ENCODE measurements at regions not wholly inside any gene's neighbourhood (a gene's known extent, or its start where the extent isn't known, plus 50 kb on each side); places are given as distances from the start of the nearest gene placed in this dataset.

GRCh38 chr2:188645986-188646385 is 328.2 kb upstream of the COL3A1 start:
- Mint-ChIP-seq H3K36me3 (no peaks in the 10 kb centered on the region), H3K9me3 (peaks cover 0 to 7% (median 0%) of the 10 kb centered on the region in 8 donors), H3K27me3 (no peaks in the 10 kb centered on the region), H3K4me1 (no peaks in the 10 kb centered on the region), H3K4me3 (no peak overlapping the region), H3K27ac (no peak overlapping the region)
- CTCF ChIA-PET (ENCODE audit: partially characterized antibody): no interaction called here
- H3K27ac ChIP-seq (ENCODE audit: low read depth, low read length): no peak overlapping the region
- intact Hi-C loops (cut with micrococcal nuclease): no loop called here
- no peak for DNase-seq
- POLR2A ChIA-PET (ENCODE audit: partially characterized antibody): no interaction called here
- no peak overlapping the region for H3K4me3 ChIP-seq (ENCODE audit: low read length in 2 of 2)
- no peaks in the 10 kb centered on the region for H3K27me3 ChIP-seq (ENCODE audit: insufficient read depth, low read length)
- no peaks in the 10 kb centered on the region for H3K4me1 ChIP-seq (ENCODE audit: insufficient read depth, low read length)
- no peaks in the 10 kb centered on the region for H3K36me3 ChIP-seq (ENCODE audit: insufficient read depth, low read length)
- no peaks in the 10 kb centered on the region for H3K9me3 ChIP-seq (ENCODE audit: control insufficient read depth in 1 of 2, low read length in 2 of 2)

- Histone ChIP-seq H3K4me3 (ENCODE audit: low read length in 2 of 2) (no peak overlapping the region), H3K27me3 (ENCODE audit: insufficient read depth, low read length) (no peaks in the 10 kb centered on the region), H3K9me3 (ENCODE audit: control insufficient read depth in 1 of 2, low read length in 2 of 2) (no peaks in the 10 kb centered on the region), H3K27ac (ENCODE audit: low read depth, low read length) (no peak overlapping the region), H3K4me1 (ENCODE audit: insufficient read depth, low read length) (no peaks in the 10 kb centered on the region), H3K36me3 (ENCODE audit: insufficient read depth, low read length) (no peaks in the 10 kb centered on the region)
- DNase-seq: no peak
- Mint-ChIP-seq H3K9me3 (peaks cover 0 to 6% (median 0%) of the 10 kb centered on the region in 8 donors), H3K27me3 (no peaks in the 10 kb centered on the region), H3K27ac (no peak overlapping the region), H3K4me1 (no peaks in the 10 kb centered on the region), H3K4me3 (no peak overlapping the region), H3K36me3 (no peaks in the 10 kb centered on the region)
- intact Hi-C loops (cut with micrococcal nuclease): no loop called here
- CTCF ChIA-PET (ENCODE audit: partially characterized antibody): no interaction called here
- POLR2A ChIA-PET (ENCODE audit: partially characterized antibody): no interaction called here
Observed at GRCh38 chr2:188647430-188648070, 326.6 kb upstream of the COL3A1 start.

GRCh38 chr2:188659656-188660406 is 314.3 kb upstream of the COL3A1 start:
- no peak overlapping the region for H3K27ac ChIP-seq (ENCODE audit: low read depth, low read length)
- DNase-seq: no peak
- no peaks in the 10 kb centered on the region for H3K27me3 Mint-ChIP-seq
- no peaks in the 10 kb centered on the region for H3K4me1 Mint-ChIP-seq
- no peak overlapping the region for H3K27ac Mint-ChIP-seq
- intact Hi-C loops (cut with micrococcal nuclease): no loop called here
- no peaks in the 10 kb centered on the region for H3K9me3 ChIP-seq (ENCODE audit: control insufficient read depth in 1 of 2, low read length in 2 of 2)
- ChIA-PET POLR2A (ENCODE audit: partially characterized antibody) (no interaction called here), CTCF (ENCODE audit: partially characterized antibody) (no interaction called here)
- H3K4me3 Mint-ChIP-seq: no peak overlapping the region
- no peaks in the 10 kb centered on the region for H3K4me1 ChIP-seq (ENCODE audit: insufficient read depth, low read length)
- no peaks in the 10 kb centered on the region for H3K27me3 ChIP-seq (ENCODE audit: insufficient read depth, low read length)
- H3K36me3 ChIP-seq (ENCODE audit: insufficient read depth, low read length): no peaks in the 10 kb centered on the region
- no peaks in the 10 kb centered on the region for H3K36me3 Mint-ChIP-seq
- H3K4me3 ChIP-seq (ENCODE audit: low read length in 2 of 2): no peak overlapping the region
- no peaks in the 10 kb centered on the region for H3K9me3 Mint-ChIP-seq

- CTCF ChIA-PET (ENCODE audit: partially characterized antibody): no interaction called here
- Histone ChIP-seq H3K27ac (ENCODE audit: low read depth, low read length) (no peak overlapping the region), H3K4me1 (ENCODE audit: insufficient read depth, low read length) (no peaks in the 10 kb centered on the region), H3K27me3 (ENCODE audit: insufficient read depth, low read length) (no peaks in the 10 kb centered on the region), H3K4me3 (ENCODE audit: low read length in 2 of 2) (no peak overlapping the region), H3K9me3 (ENCODE audit: control insufficient read depth in 1 of 2, low read length in 2 of 2) (no peaks in the 10 kb centered on the region), H3K36me3 (ENCODE audit: insufficient read depth, low read length) (no peaks in the 10 kb centered on the region)
- Mint-ChIP-seq H3K4me1 (no peaks in the 10 kb centered on the region), H3K4me3 (no peak overlapping the region), H3K27ac (no peak overlapping the region), H3K9me3 (peaks cover 0 to 2% (median 0%) of the 10 kb centered on the region in 8 donors), H3K36me3 (no peaks in the 10 kb centered on the region), H3K27me3 (no peaks in the 10 kb centered on the region)
- POLR2A ChIA-PET (ENCODE audit: partially characterized antibody): no interaction called here
- intact Hi-C loops (cut with micrococcal nuclease): no loop called here
- no peak for DNase-seq
Observed at GRCh38 chr2:188663301-188663700, 310.9 kb upstream of the COL3A1 start.

- intact Hi-C loops (cut with micrococcal nuclease): no loop called here
Observed at GRCh38 chr2:188664416-188664815, 309.8 kb upstream of the COL3A1 start.

GRCh38 chr2:188664951-188665595 is 309.1 kb upstream of the COL3A1 start:
- CTCF ChIA-PET (ENCODE audit: partially characterized antibody): no interaction called here
- no peak for DNase-seq
- Histone ChIP-seq H3K27ac (ENCODE audit: low read depth, low read length) (no peak overlapping the region), H3K4me3 (ENCODE audit: low read length in 2 of 2) (no peak overlapping the region), H3K36me3 (ENCODE audit: insufficient read depth, low read length) (no peaks in the 10 kb centered on the region), H3K9me3 (ENCODE audit: control insufficient read depth in 1 of 2, low read length in 2 of 2) (no peaks in the 10 kb centered on the region), H3K27me3 (ENCODE audit: insufficient read depth, low read length) (no peaks in the 10 kb centered on the region), H3K4me1 (ENCODE audit: insufficient read depth, low read length) (no peaks in the 10 kb centered on the region)
- H3K27me3 Mint-ChIP-seq: no peaks in the 10 kb centered on the region
- no peak overlapping the region for H3K4me3 Mint-ChIP-seq
- POLR2A ChIA-PET (ENCODE audit: partially characterized antibody): no interaction called here
- intact Hi-C loops (cut with micrococcal nuclease): no loop called here
- no peaks in the 10 kb centered on the region for H3K4me1 Mint-ChIP-seq
- H3K36me3 Mint-ChIP-seq: no peaks in the 10 kb centered on the region
- no peak overlapping the region for H3K27ac Mint-ChIP-seq
- H3K9me3 Mint-ChIP-seq: peaks cover 0 to 2% (median 0%) of the 10 kb centered on the region in 8 donors

More at GRCh38 chr2:188664416-188664815, 309.8 kb upstream of the COL3A1 start:
- H3K36me3 Mint-ChIP-seq: no peaks in the 10 kb centered on the region
- Histone ChIP-seq H3K4me1 (ENCODE audit: insufficient read depth, low read length) (no peaks in the 10 kb centered on the region), H3K9me3 (ENCODE audit: control insufficient read depth in 1 of 2, low read length in 2 of 2) (no peaks in the 10 kb centered on the region), H3K36me3 (ENCODE audit: insufficient read depth, low read length) (no peaks in the 10 kb centered on the region), H3K27me3 (ENCODE audit: insufficient read depth, low read length) (no peaks in the 10 kb centered on the region), H3K4me3 (ENCODE audit: low read length in 2 of 2) (no peak overlapping the region), H3K27ac (ENCODE audit: low read depth, low read length) (no peak overlapping the region)
- CTCF ChIA-PET (ENCODE audit: partially characterized antibody): no interaction called here
- POLR2A ChIA-PET (ENCODE audit: partially characterized antibody): no interaction called here
- no peaks in the 10 kb centered on the region for H3K27me3 Mint-ChIP-seq
- H3K27ac Mint-ChIP-seq: no peak overlapping the region
- peaks cover 0 to 2% (median 0%) of the 10 kb centered on the region in 8 donors for H3K9me3 Mint-ChIP-seq
- no peaks in the 10 kb centered on the region for H3K4me1 Mint-ChIP-seq
- no peak for DNase-seq
- no peak overlapping the region for H3K4me3 Mint-ChIP-seq

- Mint-ChIP-seq H3K27ac (no peak overlapping the region), H3K9me3 (peaks cover 0 to 2% (median 0%) of the 10 kb centered on the region in 8 donors), H3K36me3 (no peaks in the 10 kb centered on the region), H3K4me1 (no peaks in the 10 kb centered on the region), H3K4me3 (no peak overlapping the region), H3K27me3 (no peaks in the 10 kb centered on the region)
- no peaks in the 10 kb centered on the region for H3K27me3 ChIP-seq (ENCODE audit: insufficient read depth, low read length)
- intact Hi-C loops (cut with micrococcal nuclease): no loop called here
- no peak overlapping the region for H3K4me3 ChIP-seq (ENCODE audit: low read length in 2 of 2)
- no peak for DNase-seq
- CTCF ChIA-PET (ENCODE audit: partially characterized antibody): no interaction called here
- H3K4me1 ChIP-seq (ENCODE audit: insufficient read depth, low read length): no peaks in the 10 kb centered on the region
- POLR2A ChIA-PET (ENCODE audit: partially characterized antibody): no interaction called here
- H3K9me3 ChIP-seq (ENCODE audit: control insufficient read depth in 1 of 2, low read length in 2 of 2): no peaks in the 10 kb centered on the region
- H3K36me3 ChIP-seq (ENCODE audit: insufficient read depth, low read length): no peaks in the 10 kb centered on the region
- no peak overlapping the region for H3K27ac ChIP-seq (ENCODE audit: low read depth, low read length)
Observed at GRCh38 chr2:188665727-188666304, 308.4 kb upstream of the COL3A1 start.
